ENCODE measurements at regions not wholly inside any gene's neighbourhood (a gene's known extent, or its start where the extent isn't known, plus 50 kb on each side); places are given as distances from the start of the nearest gene placed in this dataset.

GRCh38 chrX:116276261-116276660 lies 105.7 kb downstream of the AGTR2 start:
- Histone ChIP-seq H3K4me1 (no peaks in the 10 kb centered on the region), H3K9me3 (no peaks in the 10 kb centered on the region), H3K27me3 (replicated peaks in 1 of 7) (no peaks in the 10 kb centered on the region), H3K27ac (no peak overlapping the region), H3K4me3 (no peak overlapping the region), H3K36me3 (no peaks in the 10 kb centered on the region)
- intact Hi-C loops (cut with DNase I; ENCODE audit: low total_unique reads) = no loop called here
- DNase-seq = no peak
- WGBS, 5 donors = 37 to 69% (median 51%) methylated on average over 1 of the region's 1 CpG
- no peak for TF ChIP-seq POLR2AphosphoS5 (IDR thresholded peaks at IDR 0.05)
- no peak for TF ChIP-seq CTCF (IDR thresholded peaks at IDR 0.05 in 8 of 11, conservative IDR thresholded peaks at IDR 0.05 in 3 of 11)
- TF ChIP-seq POLR2A (IDR thresholded peaks at IDR 0.05) = no peak

GRCh38 chrX:116277351-116278225 lies 107.0 kb downstream of the AGTR2 start:
- 57 to 70% (median 66%) methylated on average over 7 of the region's 7 CpGs for WGBS, 5 donors
- Histone ChIP-seq H3K36me3 (no peaks in the 10 kb centered on the region), H3K27me3 (replicated peaks in 1 of 7) (no peaks in the 10 kb centered on the region), H3K4me1 (no peaks in the 10 kb centered on the region), H3K9me3 (no peaks in the 10 kb centered on the region), H3K4me3 (no peak overlapping the region), H3K27ac (no peak overlapping the region)
- TF ChIP-seq CTCF (IDR thresholded peaks at IDR 0.05 in 8 of 11, conservative IDR thresholded peaks at IDR 0.05 in 3 of 11) (no peak), POLR2AphosphoS5 (IDR thresholded peaks at IDR 0.05) (no peak), POLR2A (IDR thresholded peaks at IDR 0.05) (no peak)
- intact Hi-C loops (cut with DNase I; ENCODE audit: low total_unique reads) = no loop called here
- no peak for DNase-seq

GRCh38 chrX:116278826-116279225 lies 108.3 kb downstream of the AGTR2 start:
- 42 to 63% (median 59%) methylated on average over 3 of the region's 3 CpGs for WGBS, 5 donors

More at GRCh38 chrX:116278826-116279225, 108.3 kb downstream of the AGTR2 start:
- intact Hi-C loops (cut with DNase I; ENCODE audit: low total_unique reads) = no loop called here
- Histone ChIP-seq H3K27ac (no peak overlapping the region), H3K4me3 (no peak overlapping the region), H3K36me3 (no peaks in the 10 kb centered on the region), H3K4me1 (no peaks in the 10 kb centered on the region), H3K27me3 (replicated peaks in 1 of 7) (no peaks in the 10 kb centered on the region), H3K9me3 (no peaks in the 10 kb centered on the region)
- DNase-seq = no peak
- TF ChIP-seq POLR2A (IDR thresholded peaks at IDR 0.05) (no peak), CTCF (IDR thresholded peaks at IDR 0.05 in 8 of 11, conservative IDR thresholded peaks at IDR 0.05 in 3 of 11) (no peak), POLR2AphosphoS5 (IDR thresholded peaks at IDR 0.05) (no peak)
